Hematopoietic multipotent progenitor cell (in vitro differentiated cells): ENCODE measurements at regions not wholly inside any gene's neighbourhood (a gene's known extent, or its start where the extent isn't known, plus 50 kb on each side); places are given as distances from the start of the nearest gene placed in this dataset.

Experiments used
- DNase-seq, 3 donors: peaks; one replicate each; pipeline ENCODE4 v3.0.0-alpha.2; 2011 to 2015; ENCODE audit warnings: low read depth in 2 of 3, low spot score in 2 of 3

- no peak for DNase-seq
Measured at GRCh38 chr12:127640181-127640886, 626.6 kb upstream of the TMEM132C start.

- DNase-seq = no peak
Measured at GRCh38 chr12:127642208-127642607, 624.8 kb upstream of the TMEM132C start.

GRCh38 chr12:127648321-127648720 is 618.6 kb upstream of the TMEM132C start:
- DNase-seq = no peak

- DNase-seq = no peak
Measured at GRCh38 chr12:127649961-127650360, 617.0 kb upstream of the TMEM132C start.

GRCh38 chr12:127650626-127651025 is 616.3 kb upstream of the TMEM132C start:
- DNase-seq = no peak

GRCh38 chr12:127652281-127652680 is 614.7 kb upstream of the TMEM132C start:
- no peak for DNase-seq

- no peak for DNase-seq
Measured at GRCh38 chr12:127654383-127654985, 612.5 kb upstream of the TMEM132C start.

- no peak for DNase-seq
Measured at GRCh38 chr12:127655691-127656090, 611.3 kb upstream of the TMEM132C start.

GRCh38 chr12:127656266-127656665 is 610.7 kb upstream of the TMEM132C start:
- no peak for DNase-seq

GRCh38 chr12:127657036-127657435 is 609.9 kb upstream of the TMEM132C start:
- DNase-seq = no peak

GRCh38 chr12:127660961-127661360 is 606.0 kb upstream of the TMEM132C start:
- no peak for DNase-seq

GRCh38 chr12:127663716-127664115 is 603.3 kb upstream of the TMEM132C start:
- DNase-seq = no peak

- no peak for DNase-seq
Measured at GRCh38 chr12:127664901-127665300, 602.1 kb upstream of the TMEM132C start.

- DNase-seq = no peak
Measured at GRCh38 chr12:127667131-127667685, 599.8 kb upstream of the TMEM132C start.

GRCh38 chr12:127670294-127670693 is 596.7 kb upstream of the TMEM132C start:
- no peak for DNase-seq

- no peak for DNase-seq
Measured at GRCh38 chr12:127670796-127671195, 596.2 kb upstream of the TMEM132C start.

- no peak for DNase-seq
Measured at GRCh38 chr12:127675936-127676335, 591.0 kb upstream of the TMEM132C start.

GRCh38 chr12:127677537-127678131 is 589.3 kb upstream of the TMEM132C start:
- DNase-seq = peak in 2 of 3 donors; percentile 46 to 72

- DNase-seq = no peak
Measured at GRCh38 chr12:127678945-127679344, 588.0 kb upstream of the TMEM132C start.

GRCh38 chr12:127680516-127680915 is 586.5 kb upstream of the TMEM132C start:
- no peak for DNase-seq

- no peak for DNase-seq
Measured at GRCh38 chr12:127681151-127681754, 585.7 kb upstream of the TMEM132C start.
